A673 (cell line): ENCODE measurements at regions not wholly inside any gene's neighbourhood (a gene's known extent, or its start where the extent isn't known, plus 50 kb on each side); places are given as distances from the start of the nearest gene placed in this dataset.

Experiments used
- BruUV-seq: library from RNA; stranded (reverse); fragments of 400-500 nt; replicated peaks from 2 replicates; lab custom pipeline; 2021; lab: Mats Ljungman, UMichigan
- CTCF ChIA-PET: fragments of 300-600 bp; sonication (Branson Sonifier 250); formaldehyde crosslinking; loops from one replicate; lab custom pipeline; 2022; ENCODE audit warnings: antibody characterized with exemption; lab: Charles Lee
- POLR2A ChIA-PET: fragments of 300-600 bp; sonication (Branson Sonifier 250); formaldehyde crosslinking; loops from one replicate; lab custom pipeline; 2022; ENCODE audit warnings: antibody characterized with exemption; ENCODE audit not compliant: low non-redundant PET; lab: Charles Lee
- DNase-seq: peaks from one replicate; pipeline ENCODE4 v3.0.0-alpha.2; 2015; ENCODE audit warnings: low spot score
- H3K27ac ChIP-seq: fragments of 200-600 bp; sonication (generic); 2 replicates; pipeline ENCODE4 v1.5.1; 2016; ENCODE audit warnings: mixed run types, low read depth, mild to moderate bottlenecking, mixed read lengths, antibody characterized with exemption, low read length; ENCODE audit not compliant: poor library complexity, severe bottlenecking
- H3K27me3 ChIP-seq: fragments of 200-600 bp; sonication (generic); replicated peaks from 2 replicates; pipeline ENCODE4 v1.6.1; 2017; ENCODE audit warnings: mixed run types, low read depth, mild to moderate bottlenecking, mixed read lengths, antibody characterized with exemption, low read length; ENCODE audit not compliant: insufficient read depth, poor library complexity
- H3K36me3 ChIP-seq: fragments of 200-600 bp; sonication (generic); 2 replicates; pipeline ENCODE4 v1.6.1; 2016; ENCODE audit warnings: mixed run types, mild to moderate bottlenecking, mixed read lengths, antibody characterized with exemption, low read length; ENCODE audit not compliant: insufficient read depth, poor library complexity, severe bottlenecking
- H3K4me1 ChIP-seq: fragments of 200-600 bp; sonication (generic); 2 replicates; pipeline ENCODE4 v1.6.1; 2017; ENCODE audit warnings: mixed run types, mild to moderate bottlenecking, mixed read lengths, antibody characterized with exemption, low read length; ENCODE audit not compliant: insufficient read depth, poor library complexity, severe bottlenecking
- H3K4me3 ChIP-seq: fragments of 200-600 bp; sonication (generic); 2 replicates; pipeline ENCODE4 v1.5.1; 2016; ENCODE audit warnings: low read depth, mixed run types, mild to moderate bottlenecking, mixed read lengths, low read length; ENCODE audit not compliant: poor library complexity, severe bottlenecking
- H3K9me3 ChIP-seq: fragments of 200-600 bp; sonication (generic); 2 replicates; pipeline ENCODE4 v1.6.1; 2016; ENCODE audit warnings: mixed run types, low read depth, mild to moderate bottlenecking, mixed read lengths, antibody characterized with exemption, low read length; ENCODE audit not compliant: poor library complexity, severe bottlenecking
- CTCF ChIP-seq: fragments of 300-800, 200-600 bp; sonication (generic); conservative IDR thresholded peaks from 2 replicates; pipeline ENCODE4 v1.5.1; 2017; ENCODE audit warnings: low read depth, mild to moderate bottlenecking, antibody characterized with exemption, low read length, moderate library complexity, mixed read lengths
- EZH2 ChIP-seq: fragments of 200-600 bp; sonication (generic); IDR thresholded peaks from 2 replicates; pipeline ENCODE4 v1.6.1; 2017; ENCODE audit warnings: borderline replicate concordance, low read depth, mild to moderate bottlenecking, mixed read lengths, antibody characterized with exemption, low read length; ENCODE audit not compliant: poor library complexity, severe bottlenecking
- intact Hi-C: fragments of 100-400 bp; cut with micrococcal nuclease; formaldehyde crosslinking; loops from one replicate; pipeline ENCODE4 v1.10.0; 2022; ENCODE audit not compliant: unreplicated experiment

DNA sequence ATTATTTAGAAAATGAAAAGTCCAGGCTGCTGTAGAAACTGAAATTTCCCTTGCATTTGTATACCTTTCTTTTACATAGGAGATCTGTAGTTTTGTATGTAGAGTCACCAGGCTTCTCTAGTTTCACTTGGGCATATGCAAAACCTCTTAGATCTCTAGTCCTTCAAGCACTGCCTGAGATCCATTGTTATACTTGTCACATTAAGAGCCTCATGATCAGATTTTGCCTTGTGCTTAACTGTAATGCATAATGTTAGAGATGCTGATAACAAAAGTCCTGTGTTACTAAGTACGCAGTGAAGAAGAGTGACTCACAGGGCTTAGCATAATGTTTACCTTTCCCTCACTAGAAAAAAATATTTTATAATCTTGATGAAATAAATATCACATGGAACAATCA is 250.2 kb downstream of the CYLC2 start:
- Histone ChIP-seq H3K4me3 (no peak overlapping the region), H3K36me3 (no peaks in the 10 kb centered on the region), H3K4me1 (no peaks in the 10 kb centered on the region), H3K9me3 (peaks cover 4% of the 10 kb centered on the region), H3K27me3 (no peaks in the 10 kb centered on the region), H3K27ac (no peak overlapping the region)
- BruUV-seq = no TSS peak
- intact Hi-C loops = no loop called here
- TF ChIP-seq EZH2 (no peak), CTCF (no peak)
- ChIA-PET CTCF (no interaction called here), POLR2A (no interaction called here)
- no peak for DNase-seq

DNA sequence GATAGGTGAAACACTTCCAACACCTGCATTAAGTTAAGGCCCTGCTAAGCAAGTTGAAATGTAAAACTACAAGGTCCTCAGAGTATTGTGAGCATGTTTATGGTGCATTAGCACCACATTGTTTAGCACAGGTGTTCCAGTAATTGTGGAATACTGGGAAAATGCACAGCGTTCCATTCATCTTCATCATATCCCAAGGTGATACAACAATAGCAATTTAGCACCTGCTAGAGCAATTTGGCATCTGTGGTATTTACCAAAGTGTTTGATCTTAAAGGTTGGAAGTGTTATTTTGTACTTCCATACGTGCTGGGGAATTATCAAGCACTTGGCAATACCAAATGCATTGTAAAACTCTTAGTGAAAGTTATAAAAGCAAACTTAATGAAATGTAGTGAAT is 266.8 kb downstream of the CYLC2 start:
- no peak for DNase-seq
- BruUV-seq = no TSS peak
- intact Hi-C loops = no loop called here

GRCh38 chr9:103266064-103266463 is 270.9 kb downstream of the CYLC2 start:
- Histone ChIP-seq H3K4me1 (no peaks in the 10 kb centered on the region), H3K27ac (no peak overlapping the region), H3K36me3 (no peaks in the 10 kb centered on the region), H3K9me3 (peaks cover 2% of the 10 kb centered on the region), H3K27me3 (no peaks in the 10 kb centered on the region), H3K4me3 (no peak overlapping the region)
- DNase-seq = no peak
- no TSS peak for BruUV-seq
- intact Hi-C loops = no loop called here
- TF ChIP-seq CTCF (no peak), EZH2 (no peak)
- ChIA-PET POLR2A (no interaction called here), CTCF (no interaction called here)

More for the DNA sequence above, 266.8 kb downstream of the CYLC2 start:
- Histone ChIP-seq H3K27ac (no peak overlapping the region), H3K9me3 (no peaks in the 10 kb centered on the region), H3K4me1 (no peaks in the 10 kb centered on the region), H3K36me3 (no peaks in the 10 kb centered on the region), H3K4me3 (no peak overlapping the region), H3K27me3 (no peaks in the 10 kb centered on the region)
- CTCF ChIA-PET = no interaction called here
- POLR2A ChIA-PET = no interaction called here
- TF ChIP-seq CTCF = no peak
- TF ChIP-seq EZH2 = no peak
